HG03469 (cell line): ENCODE measurements at regions not wholly inside any gene's neighbourhood (a gene's known extent, or its start where the extent isn't known, plus 50 kb on each side); places are given as distances from the start of the nearest gene placed in this dataset.
"Not testable (repeated sequence)": the region's sequence is repeated elsewhere in the genome, so short reads cannot be mapped to it uniquely, and the experiment has no call there.

ENCODE experiments used
- ATAC-seq: cut with Tn5 transposase; IDR thresholded peaks from one replicate; pipeline ENCODE4 v1.9.1; 2021; ENCODE audit warnings: mild to moderate bottlenecking, moderate library complexity, moderate number of reproducible peaks; ENCODE audit not compliant: unreplicated experiment

DNA sequence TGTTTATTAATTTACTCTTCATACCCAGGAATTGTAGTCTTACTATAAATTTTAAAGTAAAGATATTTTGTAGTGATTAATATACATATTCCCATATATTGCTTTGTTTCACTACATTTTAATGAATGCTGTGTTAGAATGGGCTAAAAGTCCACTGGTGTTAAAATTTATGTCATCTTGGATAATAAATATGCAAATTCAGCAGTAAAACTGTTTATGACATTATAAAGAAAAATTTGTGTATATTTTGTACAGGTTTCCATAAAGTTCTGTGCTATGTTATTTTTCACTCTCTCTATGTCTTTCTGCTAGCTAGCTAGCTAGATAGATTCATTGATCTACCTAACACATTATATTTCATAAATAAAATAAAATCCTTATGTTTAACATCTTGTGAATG, 1071.2 kb downstream of the FAT4 start:
- ATAC-seq = no peak

- ATAC-seq = no peak
Measured at GRCh38 chr4:126386512-126386911, 1071.8 kb downstream of the FAT4 start.

DNA sequence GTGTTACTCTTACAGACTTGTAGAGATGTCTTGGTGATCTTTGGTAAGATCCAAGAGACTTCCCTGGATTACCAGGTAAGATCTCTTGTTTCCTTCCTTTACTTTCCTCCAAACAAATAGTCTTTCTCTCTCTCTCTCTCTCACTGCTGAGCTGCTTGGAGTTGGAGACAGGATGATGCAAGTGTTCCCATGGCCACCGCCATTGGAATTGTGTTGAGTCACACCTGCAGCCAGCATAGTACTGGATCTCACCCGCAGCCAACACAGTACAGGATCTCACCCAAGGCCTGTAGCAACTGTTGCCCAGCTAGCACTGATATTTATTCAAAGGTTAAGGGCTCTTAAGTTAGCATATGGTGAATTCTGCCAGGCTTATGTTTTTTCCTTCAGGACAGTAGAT, 1080.9 kb downstream of the FAT4 start:
- no peak for ATAC-seq

DNA sequence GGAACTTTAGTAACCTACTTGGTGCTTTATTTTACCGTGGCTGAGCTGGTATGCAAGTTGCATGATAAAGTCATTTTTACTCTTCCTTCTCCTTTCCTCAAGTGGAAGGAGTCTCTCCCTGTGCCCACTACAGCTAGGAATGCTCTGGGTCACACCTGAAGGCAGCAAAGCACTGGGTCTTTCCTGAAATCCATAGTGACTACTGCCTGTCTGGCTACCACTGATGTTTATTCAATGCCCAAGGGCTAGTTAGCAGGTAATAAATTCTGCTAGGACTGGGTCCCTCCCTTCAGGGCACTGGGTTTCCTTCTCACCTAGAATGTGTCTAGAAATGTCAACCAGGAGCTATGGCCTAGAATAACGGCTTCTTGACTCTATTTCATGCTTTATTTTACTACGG, 1081.4 kb downstream of the FAT4 start:
- ATAC-seq = no peak

DNA sequence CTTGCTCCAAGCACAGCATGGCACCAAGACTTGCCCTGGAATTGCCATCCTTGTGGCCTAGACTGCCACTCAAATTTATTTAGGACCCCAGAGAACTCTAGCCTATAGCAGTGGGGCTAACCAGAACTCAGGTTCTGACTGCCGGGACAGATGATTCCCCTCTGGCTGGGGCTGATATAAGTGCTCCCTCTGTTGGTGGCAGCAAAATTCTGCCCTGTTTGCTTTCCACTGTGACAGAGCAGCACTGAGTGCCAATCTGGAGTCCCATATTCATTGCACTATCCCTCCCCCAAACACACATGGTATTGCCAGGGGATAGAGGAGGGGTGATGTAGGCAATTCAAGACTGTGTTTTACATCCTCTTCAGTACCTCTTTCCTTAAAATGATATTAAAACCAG, 1081.9 kb downstream of the FAT4 start:
- no peak for ATAC-seq

GRCh38 chr4:126404549-126404948, 1089.8 kb downstream of the FAT4 start:
- no peak for ATAC-seq

- no peak for ATAC-seq
Measured at GRCh38 chr4:126405369-126405982, 1090.7 kb downstream of the FAT4 start.

- no peak for ATAC-seq
Measured at GRCh38 chr4:126409746-126410145, 1095.0 kb downstream of the FAT4 start.

- no peak for ATAC-seq
Measured at GRCh38 chr4:126411047-126411446, 1096.3 kb downstream of the FAT4 start.

GRCh38 chr4:126412310-126412709, 1097.6 kb downstream of the FAT4 start:
- not testable (repeated sequence) for ATAC-seq

DNA sequence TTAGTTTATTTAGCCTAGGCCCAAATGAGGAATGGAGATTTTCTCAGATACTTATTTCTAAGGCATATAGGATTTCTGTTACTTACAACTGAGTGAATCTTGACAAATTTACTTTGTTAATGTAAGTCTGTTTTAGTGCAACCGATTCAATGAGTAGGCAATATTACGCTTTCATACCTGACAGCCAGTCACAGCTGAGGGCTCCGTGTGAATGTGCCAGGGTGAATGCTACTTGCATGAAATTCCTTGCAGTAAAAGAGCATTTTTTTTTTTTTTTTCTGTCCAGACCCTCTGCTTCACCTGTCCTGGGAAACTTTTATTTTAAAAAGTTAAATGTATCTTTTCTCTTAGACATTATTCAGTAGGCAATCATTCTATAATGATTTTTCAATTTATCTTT, 1100.0 kb downstream of the FAT4 start:
- ATAC-seq = no peak

DNA sequence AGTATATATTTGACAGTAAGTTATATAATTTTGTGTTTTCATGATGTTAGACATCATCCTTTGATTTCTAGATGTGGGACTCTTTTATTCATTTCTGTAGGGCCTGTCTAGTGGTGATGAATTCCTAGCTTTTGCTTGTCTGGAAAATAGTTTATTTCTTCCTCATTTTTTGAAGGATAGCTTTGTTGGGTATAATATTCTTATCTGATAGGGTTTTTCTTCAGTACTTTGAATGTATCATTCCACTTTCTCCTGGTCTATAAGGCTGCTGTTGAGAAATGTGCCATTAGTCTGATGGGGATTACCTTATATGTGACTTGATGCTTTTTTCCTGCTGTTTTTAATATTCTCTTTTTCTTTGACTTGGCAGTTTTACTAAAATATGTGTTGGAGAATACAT, 1104.5 kb downstream of the FAT4 start:
- ATAC-seq = no peak

- no peak for ATAC-seq
Measured at GRCh38 chr4:126427853-126428252, 1113.1 kb downstream of the FAT4 start.

- ATAC-seq = no peak
Measured at GRCh38 chr4:126431049-126431448, 1116.3 kb downstream of the FAT4 start.

GRCh38 chr4:126435491-126435890, 1120.7 kb downstream of the FAT4 start:
- ATAC-seq = no peak

DNA sequence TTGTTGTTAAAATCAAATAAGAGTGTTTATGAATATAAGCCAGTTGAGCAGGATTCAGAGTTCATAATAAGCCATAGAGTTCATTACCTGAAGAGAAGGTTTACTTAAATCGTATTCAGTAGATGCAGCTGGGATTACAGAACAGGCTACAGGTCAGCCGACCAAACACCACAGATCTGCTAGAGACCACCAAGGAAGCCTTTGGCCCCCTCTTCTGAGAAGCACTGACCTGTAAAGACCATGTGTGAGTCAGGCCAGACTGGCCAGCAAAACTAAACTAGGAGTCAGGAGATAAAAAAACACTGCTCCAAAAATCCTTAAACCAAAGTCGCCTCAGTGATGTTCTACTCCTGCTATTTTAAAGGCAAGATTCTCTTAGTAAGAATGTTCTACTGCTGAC, 1125.5 kb downstream of the FAT4 start:
- ATAC-seq = no peak

DNA sequence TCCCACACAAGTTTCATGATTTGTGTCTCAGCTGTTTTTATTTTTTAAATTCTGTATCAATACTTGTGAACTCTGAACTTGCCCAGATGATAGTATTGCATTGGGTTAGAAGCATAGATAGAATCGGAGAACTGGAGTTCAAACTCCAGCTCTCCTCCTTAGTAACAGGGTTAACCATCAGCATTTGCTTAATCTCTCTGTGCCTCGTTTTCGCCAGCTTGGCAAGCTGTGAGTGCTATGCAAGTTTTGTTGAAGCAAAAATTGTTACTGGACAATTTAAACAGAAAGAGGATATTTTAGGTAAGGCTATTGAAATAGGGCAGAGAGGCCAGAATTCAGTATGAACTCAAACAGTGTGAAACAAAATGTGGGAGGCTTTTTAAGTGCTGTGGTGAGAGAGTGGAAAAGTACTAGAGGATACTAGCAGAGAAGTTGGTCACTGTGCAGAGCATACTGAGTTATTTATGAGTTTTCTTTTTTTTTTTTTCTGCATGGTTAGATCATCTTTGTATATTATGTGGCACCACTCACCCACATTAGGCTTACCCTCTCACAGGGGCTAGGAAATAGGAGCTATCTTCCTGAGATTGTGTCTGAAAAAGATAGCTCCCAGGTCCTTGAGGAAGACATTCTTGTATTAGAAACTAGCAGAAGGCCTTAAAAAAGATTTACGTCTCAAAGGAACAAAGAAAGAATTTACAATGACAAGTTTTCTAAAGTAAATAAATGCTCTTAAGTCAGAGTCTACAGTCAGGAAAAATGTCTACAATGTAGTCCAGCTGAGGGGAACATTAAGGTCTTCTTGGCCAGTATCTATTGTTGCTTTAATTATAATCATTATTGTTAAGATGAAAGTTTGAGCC, 1126.6 kb downstream of the FAT4 start:
- ATAC-seq = no peak

GRCh38 chr4:126445596-126445995, 1130.8 kb downstream of the FAT4 start:
- no peak for ATAC-seq

- no peak for ATAC-seq
Measured at GRCh38 chr4:126446917-126447316, 1132.2 kb downstream of the FAT4 start.

GRCh38 chr4:126448086-126448845, 1133.5 kb downstream of the FAT4 start:
- no peak for ATAC-seq

GRCh38 chr4:126451237-126451873, 1136.6 kb downstream of the FAT4 start:
- no peak for ATAC-seq
